HG02981 (cell line): ENCODE measurements at regions not wholly inside any gene's neighbourhood (a gene's known extent, or its start where the extent isn't known, plus 50 kb on each side); places are given as distances from the start of the nearest gene placed in this dataset.
"Not testable (repeated sequence)": the region's sequence is repeated elsewhere in the genome, so short reads cannot be mapped to it uniquely, and the experiment has no call there.

Experiments
- ATAC-seq: cut with Tn5 transposase; IDR thresholded peaks from one replicate; pipeline ENCODE4 v1.9.1; 2021; ENCODE audit warnings: mild to moderate bottlenecking, moderate library complexity; ENCODE audit not compliant: unreplicated experiment

GRCh38 chr10:9060314-9060713 lies 1005.8 kb downstream of the GATA3 start:
- ATAC-seq: no peak

- no peak for ATAC-seq
Observed at GRCh38 chr10:9061871-9062270, 1007.4 kb downstream of the GATA3 start.

GRCh38 chr10:9066152-9066551 lies 1011.7 kb downstream of the GATA3 start:
- no peak for ATAC-seq

- ATAC-seq: no peak
Observed at GRCh38 chr10:9068003-9068402, 1013.5 kb downstream of the GATA3 start.

- no peak for ATAC-seq
Observed at GRCh38 chr10:9069136-9069535, 1014.6 kb downstream of the GATA3 start.

GRCh38 chr10:9075420-9075819 lies 1020.9 kb downstream of the GATA3 start:
- no peak for ATAC-seq

GRCh38 chr10:9076066-9076465 lies 1021.6 kb downstream of the GATA3 start:
- ATAC-seq: no peak

GRCh38 chr10:9081253-9081652 lies 1026.8 kb downstream of the GATA3 start:
- no peak for ATAC-seq

- no peak for ATAC-seq
Observed at GRCh38 chr10:9081961-9082360, 1027.5 kb downstream of the GATA3 start.

- no peak for ATAC-seq
Observed at GRCh38 chr10:9091530-9092093, 1037.1 kb downstream of the GATA3 start.

GRCh38 chr10:9096288-9096687 lies 1041.8 kb downstream of the GATA3 start:
- ATAC-seq: no peak

GRCh38 chr10:9097206-9097990 lies 1042.9 kb downstream of the GATA3 start:
- ATAC-seq: no peak

- ATAC-seq: no peak
Observed at GRCh38 chr10:9097991-9098306, 1043.5 kb downstream of the GATA3 start.

- no peak for ATAC-seq
Observed at GRCh38 chr10:9102026-9102425, 1047.5 kb downstream of the GATA3 start.

- ATAC-seq: no peak
Observed at GRCh38 chr10:9103301-9103700, 1048.8 kb downstream of the GATA3 start.

GRCh38 chr10:9111976-9112375 lies 1057.5 kb downstream of the GATA3 start:
- no peak for ATAC-seq

- ATAC-seq: no peak
Observed at GRCh38 chr10:9126728-9127127, 1072.2 kb downstream of the GATA3 start.

GRCh38 chr10:9137368-9137767 lies 1082.9 kb downstream of the GATA3 start:
- no peak for ATAC-seq

- not testable (repeated sequence) for ATAC-seq
Observed at GRCh38 chr10:9138829-9139228, 1084.3 kb downstream of the GATA3 start.

- ATAC-seq: no peak
Observed at GRCh38 chr10:9140373-9140772, 1085.9 kb downstream of the GATA3 start.

- ATAC-seq: no peak
Observed at GRCh38 chr10:9147475-9147874, 1093.0 kb downstream of the GATA3 start.

- ATAC-seq: no peak
Observed at GRCh38 chr10:9149134-9149533, 1094.6 kb downstream of the GATA3 start.

GRCh38 chr10:9153057-9153456 lies 1098.6 kb downstream of the GATA3 start:
- ATAC-seq: not testable (repeated sequence)
